Fibroblast of peridontal ligament (primary cell): ENCODE measurements at regions not wholly inside any gene's neighbourhood (a gene's known extent, or its start where the extent isn't known, plus 50 kb on each side); places are given as distances from the start of the nearest gene placed in this dataset.

Source experiments
- DNase-seq: peaks from one replicate; pipeline ENCODE4 v3.0.0-alpha.2; 2010; ENCODE audit errors: extremely low read depth

DNA sequence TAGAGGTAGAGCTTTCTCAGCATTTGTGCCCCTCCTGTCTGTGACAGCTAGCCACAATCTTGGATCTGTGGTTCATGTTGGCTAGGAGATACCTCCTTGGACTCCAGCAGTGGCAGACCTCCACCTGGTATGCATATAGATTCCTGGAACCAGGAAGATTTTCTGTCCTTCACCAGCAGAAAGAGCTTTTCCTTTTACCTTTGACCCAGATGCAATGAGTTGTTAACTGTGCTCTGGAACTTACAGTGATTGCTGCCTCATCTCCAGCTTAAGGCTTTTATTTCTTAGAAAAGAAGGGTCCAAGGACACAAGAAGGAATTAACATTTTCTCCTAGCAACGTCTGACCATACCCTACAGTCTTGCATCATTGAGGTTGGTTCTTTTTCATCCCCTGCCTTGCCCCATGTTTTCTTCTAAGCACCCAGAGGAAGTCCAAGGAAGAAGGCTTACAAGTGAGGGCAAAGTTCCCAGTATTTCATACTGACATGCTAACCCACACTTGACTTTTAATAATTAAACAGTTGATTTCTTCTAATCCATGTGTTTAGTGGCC lies 217.1 kb upstream of the ARHGAP24 start:
- DNase-seq, result no peak

DNA sequence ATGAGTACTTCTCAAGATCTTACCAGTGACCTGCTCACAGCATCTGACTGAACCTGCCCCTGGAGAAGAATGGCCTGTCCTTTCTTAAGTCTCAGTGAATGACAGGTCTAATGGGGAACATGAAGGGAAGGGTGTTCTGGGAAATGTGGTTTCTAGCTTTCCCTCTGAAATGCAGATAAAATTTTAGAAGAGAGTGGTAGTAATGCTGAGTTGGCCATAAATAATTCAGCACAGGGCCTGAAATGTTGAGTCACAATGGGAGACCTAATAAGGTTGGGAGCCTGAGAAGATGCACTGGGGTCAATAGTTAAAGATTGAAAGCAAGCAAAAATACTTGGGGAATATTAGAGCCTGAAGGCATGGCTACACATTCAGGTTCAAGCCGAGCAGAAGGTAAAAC lies 214.9 kb upstream of the ARHGAP24 start:
- DNase-seq, result no peak

DNA sequence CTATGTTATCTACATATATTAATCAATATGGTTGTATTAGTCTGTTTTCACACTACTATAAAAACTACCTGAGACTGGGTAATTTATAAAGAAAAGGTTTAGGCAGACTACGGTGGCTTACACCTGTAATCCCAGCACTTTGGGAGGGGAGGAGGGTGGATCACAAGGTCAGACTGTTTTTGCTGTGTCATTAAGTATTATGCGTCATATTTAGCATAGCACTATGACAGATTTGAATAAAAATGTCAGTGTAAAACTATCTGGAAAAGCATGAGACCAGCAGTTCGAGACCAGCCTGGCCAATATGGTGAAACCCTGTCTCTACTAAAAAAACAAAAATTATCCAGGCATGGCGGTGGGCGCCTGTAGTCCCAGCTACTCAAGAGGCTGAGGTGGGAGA lies 209.7 kb upstream of the ARHGAP24 start:
- no peak for DNase-seq

DNA sequence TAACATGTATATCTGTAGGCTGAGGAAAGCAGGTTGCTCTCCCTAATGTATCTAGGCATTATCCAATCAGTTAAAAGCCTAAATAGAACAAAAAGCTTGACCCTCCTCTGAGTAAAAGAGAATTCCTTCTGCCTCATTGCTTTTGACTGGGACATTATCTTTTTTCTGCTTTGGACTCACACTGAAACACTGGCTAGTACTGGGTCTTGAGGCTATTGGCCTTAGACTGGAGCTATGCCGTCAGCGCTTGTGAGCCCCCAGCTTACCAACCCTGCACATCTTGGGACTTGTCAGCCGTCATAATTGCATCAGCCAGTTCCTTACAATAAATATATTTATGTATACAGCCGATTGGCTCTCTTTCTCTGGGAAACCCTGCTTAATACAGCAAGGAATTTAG lies 206.8 kb upstream of the ARHGAP24 start:
- no peak for DNase-seq

DNA sequence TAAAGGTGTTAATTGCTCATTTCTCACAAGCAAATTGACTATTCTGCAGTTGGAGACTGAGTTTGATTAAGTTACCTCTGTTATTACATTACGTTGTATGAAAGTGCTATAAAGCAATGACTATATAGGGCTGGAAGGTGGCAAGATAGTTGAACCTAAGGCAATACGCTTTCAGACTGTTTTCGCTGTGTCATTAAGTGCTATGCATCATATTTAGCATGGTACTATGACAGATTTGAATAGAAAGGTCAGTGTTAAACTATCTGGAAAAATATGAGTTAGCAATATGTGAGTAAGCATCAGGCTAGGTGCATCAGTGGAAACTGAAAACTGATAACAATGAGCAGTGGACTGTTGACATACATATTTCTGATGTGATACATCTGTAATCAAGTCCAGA lies 206.0 kb upstream of the ARHGAP24 start:
- no peak for DNase-seq

DNA sequence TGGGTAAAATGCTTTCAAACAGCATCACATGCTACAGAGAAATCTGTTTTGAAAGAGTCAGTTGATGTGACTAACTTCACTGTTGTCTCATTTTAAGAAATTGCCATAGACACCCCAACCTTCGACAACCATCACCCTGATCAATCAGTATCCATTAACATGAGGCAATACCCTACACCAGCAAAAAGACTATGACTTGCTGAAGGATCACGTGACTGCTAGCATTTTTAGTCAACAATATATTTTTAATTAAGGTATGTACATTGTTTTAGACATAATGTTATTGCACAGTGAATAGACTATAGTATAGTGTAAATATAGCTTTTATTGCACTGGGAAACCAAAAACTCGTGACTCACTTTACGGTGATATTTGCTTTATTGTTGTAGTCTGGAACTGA lies 200.0 kb upstream of the ARHGAP24 start:
- DNase-seq, result no peak

DNA sequence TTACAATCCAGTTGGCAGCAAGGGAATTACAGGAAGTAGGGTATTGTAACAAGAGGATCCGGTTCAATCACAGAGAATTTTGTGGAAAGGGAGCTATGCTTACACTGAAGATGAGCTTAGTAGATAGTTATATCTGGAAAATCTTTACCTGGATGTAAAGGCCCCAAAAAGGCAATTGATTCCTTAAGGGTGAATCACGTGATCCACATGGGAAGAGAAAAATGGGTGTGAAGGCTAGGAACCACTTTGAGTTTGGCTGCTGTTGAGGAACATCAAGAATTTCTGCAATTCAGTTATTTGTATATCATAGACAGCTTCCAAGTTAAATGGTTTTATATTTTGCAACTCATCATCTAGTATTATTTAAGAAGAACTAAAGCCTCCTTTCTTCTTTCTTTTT lies 194.0 kb upstream of the ARHGAP24 start:
- DNase-seq, result no peak

DNA sequence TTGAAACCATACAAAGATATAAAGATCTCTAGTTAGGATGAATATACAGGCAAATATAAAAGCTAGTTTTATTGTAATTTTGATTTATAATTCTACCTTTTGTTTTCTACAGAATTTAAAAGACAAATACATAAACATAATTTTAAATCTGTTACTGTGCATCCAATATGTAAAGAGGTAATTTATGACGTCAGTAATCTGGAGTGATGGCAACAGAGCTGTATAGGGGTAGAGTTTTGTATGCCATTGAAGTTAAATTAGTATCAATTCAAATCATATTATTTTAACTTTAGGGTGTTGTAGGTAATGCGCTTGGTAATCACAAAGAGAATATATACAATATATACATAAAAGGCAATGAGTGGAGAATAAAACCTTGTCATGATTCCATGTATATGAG lies 183.7 kb upstream of the ARHGAP24 start:
- no peak for DNase-seq

DNA sequence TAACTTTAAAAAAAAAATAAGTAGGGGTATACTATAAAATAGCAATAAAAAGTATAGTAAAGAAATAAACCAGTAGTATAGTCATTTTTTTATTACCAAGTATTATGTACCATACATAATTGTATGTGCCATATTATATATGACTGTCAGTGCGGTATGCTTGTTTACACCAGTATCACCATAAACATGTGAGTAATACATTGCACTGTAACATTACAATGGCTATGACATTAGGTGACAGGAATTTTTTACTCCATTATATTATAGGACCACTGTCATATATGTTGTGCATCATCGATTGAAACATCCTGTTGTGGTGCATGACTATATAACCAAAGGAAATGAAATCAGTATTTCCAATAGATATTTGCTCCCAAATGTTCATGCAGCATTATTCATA lies 176.9 kb upstream of the ARHGAP24 start:
- no peak for DNase-seq

DNA sequence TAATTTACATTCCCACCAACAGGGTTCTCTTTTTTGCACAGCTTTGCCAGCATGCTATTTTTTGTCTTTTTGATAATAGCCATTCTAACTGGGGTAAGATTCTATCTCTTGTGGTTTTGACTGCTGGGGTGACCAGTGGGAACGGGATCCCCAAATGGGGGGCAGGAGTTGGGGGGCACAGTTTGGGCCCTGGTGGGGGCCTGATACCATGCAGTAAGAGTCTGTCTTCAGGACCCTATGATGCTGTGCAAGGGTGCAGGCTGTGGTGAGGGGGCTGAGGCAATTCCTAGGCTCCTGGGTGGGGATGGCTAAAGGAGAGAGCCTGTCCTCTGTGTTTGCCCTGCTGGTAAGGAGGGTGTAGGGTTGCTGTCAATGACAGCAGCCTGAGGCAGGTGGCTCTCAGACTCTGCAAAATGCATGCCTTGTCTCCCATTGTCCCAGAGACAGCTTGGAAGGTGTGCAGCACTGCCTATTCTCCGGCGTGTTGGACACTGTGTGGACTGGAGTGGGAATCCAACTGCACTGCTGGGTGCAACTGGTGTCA lies 172.7 kb upstream of the ARHGAP24 start:
- DNase-seq, result no peak

DNA sequence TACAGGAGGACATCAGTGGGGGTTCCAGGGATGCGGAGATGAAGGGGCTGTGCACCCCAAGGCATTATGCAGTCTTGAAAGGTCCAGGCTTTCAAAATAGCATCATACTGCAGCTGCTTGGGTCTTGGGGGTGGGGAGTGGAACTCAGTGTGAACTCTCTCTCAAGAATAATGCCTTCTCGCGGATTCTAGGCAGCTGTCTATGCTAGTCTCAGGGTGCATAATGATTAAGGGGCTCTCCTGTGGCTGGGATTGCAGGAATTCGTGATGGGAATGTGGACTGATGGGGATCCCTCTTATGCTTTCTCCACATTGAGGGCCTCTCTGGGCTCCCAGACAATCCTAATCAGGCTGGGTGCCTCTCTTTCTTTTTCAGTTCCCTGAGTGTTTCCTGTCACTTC lies 172.2 kb upstream of the ARHGAP24 start:
- no peak for DNase-seq

DNA sequence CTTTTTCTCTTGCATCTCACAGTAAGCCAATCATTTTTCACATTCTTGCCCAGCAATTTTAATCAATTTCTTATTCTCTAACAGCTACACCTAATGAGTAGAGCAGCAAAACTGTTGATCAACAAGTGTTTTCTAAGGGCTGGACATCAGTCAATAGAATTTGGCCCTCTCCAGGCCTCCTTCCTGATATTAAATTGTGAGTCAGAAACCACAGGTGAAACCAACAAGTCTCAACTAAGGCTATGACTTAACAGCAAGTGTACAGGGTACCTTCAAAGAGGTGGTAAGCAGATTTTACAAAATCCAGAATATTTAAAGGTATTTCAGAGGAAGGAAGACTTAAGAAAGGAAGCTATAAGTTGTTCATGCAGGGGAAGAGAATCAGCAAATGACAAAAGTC lies 156.5 kb upstream of the ARHGAP24 start:
- no peak for DNase-seq

DNA sequence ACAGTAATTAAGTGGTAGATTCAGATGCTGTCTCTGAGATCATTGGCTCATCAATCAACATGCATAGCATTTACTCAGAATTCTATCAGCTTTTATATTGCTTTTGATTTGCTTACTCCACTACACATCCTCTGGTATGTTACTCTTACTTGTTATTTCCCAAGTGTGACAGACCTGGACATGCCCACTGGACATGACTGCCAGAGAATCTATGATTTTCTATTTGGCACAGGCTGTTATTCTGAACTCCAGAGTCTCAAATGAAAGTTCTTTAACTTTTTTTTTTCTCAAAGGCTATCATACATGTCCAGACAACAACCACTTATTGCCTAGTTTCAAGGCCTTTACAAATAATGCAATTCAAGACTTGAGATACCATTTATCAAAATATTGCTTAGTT lies 116.1 kb upstream of the ARHGAP24 start:
- no peak for DNase-seq

DNA sequence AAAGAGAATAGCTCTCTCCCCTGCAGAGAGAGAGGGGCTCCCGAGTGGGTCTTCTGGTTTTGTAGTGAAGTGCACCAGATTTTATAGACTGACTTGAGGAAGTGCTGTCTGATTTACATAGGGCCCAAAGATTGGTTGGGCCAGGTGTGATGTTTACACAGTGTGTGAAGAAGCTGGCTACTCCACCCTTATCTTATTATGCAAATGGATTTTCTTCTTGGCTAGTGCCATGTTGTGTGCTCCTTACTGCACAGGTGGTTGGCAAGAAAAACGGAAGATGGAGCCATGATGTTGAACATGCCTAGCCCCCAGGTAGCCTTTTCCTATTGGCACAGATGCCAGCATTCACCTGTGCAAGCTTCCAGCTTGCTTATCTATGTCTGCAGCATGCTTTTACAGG lies 112.4 kb upstream of the ARHGAP24 start:
- no peak for DNase-seq

DNA sequence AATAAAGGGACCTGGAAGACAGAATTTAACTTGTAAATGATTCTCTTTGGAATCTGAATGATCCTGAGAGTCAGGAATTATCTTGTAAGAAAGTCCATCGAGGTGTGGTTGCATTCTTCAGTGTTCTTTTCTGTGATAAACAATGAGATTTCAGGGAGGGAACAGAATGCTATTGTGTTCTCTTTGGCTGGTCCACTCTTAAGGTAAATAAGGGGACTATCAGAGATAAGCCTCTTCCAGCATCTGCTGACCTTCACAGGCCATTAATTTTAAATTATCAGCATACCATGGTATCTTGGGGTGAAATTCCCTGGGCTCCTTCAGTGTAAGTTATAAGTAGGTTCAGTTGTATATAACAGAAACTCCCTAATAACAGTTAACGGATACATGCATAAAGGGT lies 107.1 kb upstream of the ARHGAP24 start:
- no peak for DNase-seq

DNA sequence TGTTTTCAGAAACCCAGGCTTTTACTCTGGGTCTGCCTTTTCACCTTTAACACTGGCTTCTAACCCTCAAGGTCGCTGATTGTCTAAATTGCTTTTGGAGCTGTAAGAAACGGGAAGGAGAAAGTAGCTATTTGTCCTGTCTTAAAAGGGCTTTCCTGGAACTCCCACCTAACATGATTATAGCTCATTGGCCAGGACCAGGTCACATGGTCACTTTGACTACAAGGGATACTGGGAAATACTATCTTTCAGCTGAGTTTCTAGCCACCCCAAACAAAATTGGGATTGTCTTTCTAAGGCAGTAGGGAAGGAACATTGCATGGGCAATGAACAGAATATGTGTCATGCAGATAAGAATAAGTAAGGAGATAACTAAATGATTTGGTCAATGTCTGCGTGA lies 106.7 kb upstream of the ARHGAP24 start:
- DNase-seq, result no peak

DNA sequence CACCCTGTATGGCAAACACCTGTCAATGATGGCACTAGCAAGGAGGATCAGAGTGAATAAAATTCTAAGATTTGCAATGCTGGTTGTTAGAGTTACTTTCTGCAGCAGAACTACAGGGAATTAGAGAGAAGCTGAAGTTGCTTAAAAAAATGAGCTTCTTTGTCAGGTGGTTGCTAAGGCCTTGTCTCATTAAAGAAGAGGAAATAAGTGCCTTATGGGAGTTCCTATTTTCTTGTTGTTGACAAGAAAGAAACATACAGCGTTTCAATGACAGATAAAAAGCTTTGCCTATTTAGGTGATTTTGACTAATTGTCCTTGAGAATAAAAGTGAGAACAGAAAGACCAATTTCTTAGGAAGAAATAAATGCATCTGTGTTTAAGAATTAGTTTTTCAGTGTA lies 106.0 kb upstream of the ARHGAP24 start:
- DNase-seq, result no peak

DNA sequence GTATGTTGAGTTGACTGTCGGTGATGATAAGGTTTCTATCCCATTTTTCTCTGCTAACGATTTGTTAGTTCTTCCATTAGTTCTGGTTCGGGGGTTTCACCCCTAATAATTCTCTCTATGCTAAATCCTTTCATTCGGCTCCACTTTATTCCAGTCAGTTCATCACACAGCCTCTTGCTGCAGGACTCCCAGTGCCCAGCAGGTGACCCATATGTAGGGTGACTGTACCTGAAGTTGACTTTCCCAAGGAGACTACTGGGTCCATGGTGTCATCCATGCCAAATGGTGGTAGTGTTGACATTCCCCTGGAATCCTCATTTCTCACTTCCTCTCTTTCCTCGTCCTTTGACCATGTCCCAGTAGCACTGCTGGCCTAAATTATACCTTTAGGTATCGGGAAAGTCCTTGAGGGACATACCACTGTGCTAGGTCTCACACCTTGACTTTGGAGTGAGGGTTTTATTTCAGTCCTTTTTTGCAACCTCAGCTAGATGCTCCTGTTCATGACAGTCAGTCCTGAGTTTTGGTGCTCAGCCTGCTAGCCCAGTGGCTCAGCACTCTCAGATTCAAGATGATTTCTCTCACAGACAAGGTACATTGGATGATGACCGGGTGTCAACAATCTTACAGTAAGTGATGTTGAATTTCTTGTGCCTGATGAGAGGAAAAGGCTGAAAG lies 105.1 kb upstream of the ARHGAP24 start:
- no peak for DNase-seq

DNA sequence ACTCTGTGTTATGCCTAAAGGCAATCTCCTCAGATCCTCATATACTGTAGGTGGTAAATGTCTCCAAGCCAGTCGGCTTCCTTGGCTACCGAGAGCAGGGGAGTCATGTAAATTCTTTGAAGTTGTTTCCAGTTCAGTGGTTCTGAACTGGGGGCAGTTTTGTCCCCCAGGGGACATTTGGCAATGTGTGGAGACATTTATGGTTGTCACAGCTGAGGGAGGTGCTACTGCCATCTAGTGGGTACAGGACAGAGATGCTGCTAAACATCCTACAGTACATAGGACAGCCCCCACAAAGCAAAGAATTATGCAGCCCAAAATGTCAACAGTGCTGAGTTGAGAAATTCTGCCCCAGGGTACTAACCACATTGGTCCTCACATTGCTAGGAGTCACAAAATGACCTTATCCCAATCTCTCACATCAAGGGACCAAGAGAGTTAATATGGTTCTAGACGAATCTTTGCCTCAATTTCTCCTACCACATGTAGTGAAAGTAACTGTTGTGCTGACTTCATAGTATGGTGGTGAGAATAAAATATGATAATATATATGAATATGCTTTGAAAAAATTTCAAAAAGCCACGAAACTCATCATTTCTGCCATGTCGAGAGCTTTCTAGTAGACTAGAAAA lies 104.4 kb upstream of the ARHGAP24 start:
- DNase-seq, result peak; percentile 51

DNA sequence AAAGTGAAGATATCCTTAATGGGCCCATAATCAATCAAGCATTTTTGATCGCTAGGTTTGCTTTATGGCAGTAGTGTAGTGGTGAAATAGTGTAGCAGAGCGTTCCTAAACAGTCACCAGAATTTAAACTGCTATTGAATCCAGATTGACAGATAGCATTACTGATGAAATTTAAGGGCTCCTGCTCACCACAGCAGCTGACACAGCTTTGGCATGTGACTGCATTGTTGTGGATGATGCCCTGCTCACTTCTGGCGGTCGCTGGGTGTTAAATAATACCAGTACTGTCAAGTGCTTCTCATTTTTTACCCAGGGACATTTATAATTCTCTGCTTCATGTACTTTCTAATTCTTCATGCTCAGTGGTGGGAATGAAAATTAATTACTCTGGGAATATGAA lies 102.0 kb upstream of the ARHGAP24 start:
- DNase-seq, result no peak

DNA sequence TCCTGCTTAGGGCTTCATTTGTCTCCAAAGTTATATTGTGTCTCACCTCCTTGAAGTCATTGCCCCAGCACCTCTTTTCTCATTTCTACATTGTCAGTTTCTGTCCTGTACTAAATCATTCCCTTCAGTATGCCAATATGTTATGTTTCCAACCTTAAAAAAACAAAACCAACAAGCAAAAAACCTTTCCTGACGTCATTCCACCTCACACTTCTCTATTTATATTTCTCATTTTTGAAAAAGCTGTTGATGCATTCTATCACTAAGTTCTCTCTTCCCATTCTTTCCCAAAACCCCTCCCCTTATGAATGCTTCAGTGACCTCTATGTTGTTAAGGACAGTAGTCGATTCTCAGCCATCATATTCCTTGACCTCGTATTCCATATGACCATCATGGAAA lies 98.7 kb upstream of the ARHGAP24 start:
- DNase-seq, result no peak

DNA sequence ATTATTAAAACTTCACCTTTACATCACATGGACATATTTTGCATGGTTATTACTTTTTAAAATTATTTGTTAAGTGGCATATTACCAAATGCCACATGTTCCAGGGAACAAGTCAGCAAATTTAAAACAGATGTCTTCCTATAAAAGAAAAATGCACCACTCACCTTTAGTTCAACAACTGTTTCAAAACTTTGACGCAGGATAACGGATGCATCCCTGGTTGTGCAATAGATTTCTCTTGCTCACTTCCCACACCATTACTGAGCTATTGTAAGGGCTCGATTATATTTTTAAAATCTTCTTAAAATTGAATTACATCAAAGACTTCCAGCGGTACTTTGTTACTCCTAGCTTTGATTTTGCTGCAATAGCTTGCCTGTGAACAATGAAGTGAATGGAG lies 93.0 kb upstream of the ARHGAP24 start:
- DNase-seq, result no peak

DNA sequence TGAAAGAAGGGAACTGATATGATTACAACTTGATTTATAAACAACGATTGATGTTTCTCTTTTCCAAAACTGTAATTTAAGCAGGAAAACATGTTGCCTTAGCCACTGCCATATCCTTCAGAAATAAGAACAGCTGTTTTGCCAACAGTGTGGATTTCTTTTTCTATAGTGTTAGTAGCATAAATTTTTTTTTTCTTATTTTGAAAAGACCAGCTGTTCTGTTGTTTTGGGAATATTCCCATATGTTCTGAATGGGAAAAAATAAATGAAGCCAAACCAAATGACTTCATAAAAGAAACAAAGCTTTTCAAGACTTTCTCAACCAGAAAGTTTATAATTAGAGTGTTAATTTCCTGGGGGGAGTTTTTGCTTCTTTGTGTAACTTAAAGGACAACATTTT lies 83.9 kb upstream of the ARHGAP24 start:
- DNase-seq, result no peak
